Panc1 (cell line): ENCODE measurements at regions not wholly inside any gene's neighbourhood (a gene's known extent, or its start where the extent isn't known, plus 50 kb on each side); places are given as distances from the start of the nearest gene placed in this dataset.

ENCODE experiments used
- ATAC-seq: fragments of 200-7000 bp; cut with Tn5 transposase; 2 replicates; pipeline ENCODE4 v1.9.1; 2020; ENCODE audit warnings: mild to moderate bottlenecking, moderate library complexity
- BruUV-seq: library from RNA; stranded (reverse); fragments of 400-500 nt; replicated peaks from 2 replicates; lab custom pipeline; 2021; lab: Mats Ljungman, UMichigan
- CTCF ChIA-PET: fragments of 300-600 bp; sonication (Branson Sonifier 250); formaldehyde crosslinking; loops from one replicate; lab custom pipeline; 2022; ENCODE audit warnings: antibody characterized with exemption; lab: Charles Lee
- POLR2A ChIA-PET: fragments of 300-600 bp; sonication (Branson Sonifier 250); formaldehyde crosslinking; loops from one replicate; lab custom pipeline; 2022; ENCODE audit warnings: antibody characterized with exemption; lab: Charles Lee
- DNase-seq: peaks from one replicate; pipeline ENCODE4 v3.0.0-alpha.2; 2010; ENCODE audit warnings: low read depth, low spot score
- H3K27ac ChIP-seq: 2 replicates; pipeline ENCODE4 v1.5.1; 2011; ENCODE audit warnings: mild to moderate bottlenecking, low read length, inconsistent platforms
- H3K27me3 ChIP-seq: fragments of 200-500 bp; sonication (Bioruptor generic); 2 replicates; pipeline ENCODE4 v1.6.0; 2014; ENCODE audit warnings: low read length, inconsistent platforms; ENCODE audit not compliant: control insufficient read depth, insufficient read depth
- H3K36me3 ChIP-seq: fragments of 200-500 bp; sonication (Bioruptor generic); 2 replicates; pipeline ENCODE4 v1.5.1; 2014; ENCODE audit warnings: inconsistent platforms, mild to moderate bottlenecking, low read length, moderate library complexity; ENCODE audit not compliant: control insufficient read depth, insufficient read depth
- H3K4me1 ChIP-seq: 2 replicates; pipeline ENCODE4 v1.5.1; 2011; ENCODE audit warnings: inconsistent platforms, mild to moderate bottlenecking, low read length, moderate library complexity; ENCODE audit not compliant: control insufficient read depth, insufficient read depth
- H3K4me3 ChIP-seq, 2 experiments: 2 replicates each; pipeline ENCODE4 v1.5.1; 2011 to 2012; ENCODE audit warnings: low read depth in 2 of 2, low read length in 2 of 2, mild to moderate bottlenecking in 2 of 2, inconsistent platforms in 1 of 2, moderate library complexity in 1 of 2
- H3K9me3 ChIP-seq: fragments of 200-500 bp; sonication (Bioruptor generic); 2 replicates; pipeline ENCODE4 v1.5.1; 2014; ENCODE audit warnings: low read depth, mild to moderate bottlenecking, inconsistent platforms, low read length, moderate library complexity; ENCODE audit not compliant: control insufficient read depth, insufficient read depth
- POLR2AphosphoS5 ChIP-seq: IDR thresholded peaks from 2 replicates; pipeline ENCODE4 v1.6.1; 2012; ENCODE audit warnings: mild to moderate bottlenecking, low read depth, low read length, moderate library complexity
- REST ChIP-seq, 2 experiments: IDR thresholded peaks; 2 replicates each; pipeline ENCODE4 v1.6.1; 2011 to 2012; ENCODE audit warnings: low read depth in 2 of 2, control low read depth in 1 of 2, low read length in 1 of 2, mild to moderate bottlenecking in 1 of 2, moderate library complexity in 1 of 2; ENCODE audit not compliant: insufficient read depth in 1 of 2
- SIN3A ChIP-seq: IDR thresholded peaks from 2 replicates; pipeline ENCODE4 v1.6.1; 2012; ENCODE audit warnings: low read depth, mild to moderate bottlenecking, low read length, moderate library complexity, borderline replicate concordance; ENCODE audit not compliant: insufficient read depth
- TCF7L2 ChIP-seq: IDR thresholded peaks from 2 replicates; pipeline ENCODE4 v1.6.1; 2011; ENCODE audit warnings: mild to moderate bottlenecking, low read depth, low read length, inconsistent platforms
- in situ Hi-C: cut with HindIII; loops from 2 replicates; pipeline ENCODE4 v1.10.0; 2016; ENCODE audit warnings: low sequenced_read_pairs, low pct_unique_long_range_greater_than_20kb
- intact Hi-C: fragments of 100-400 bp; cut with micrococcal nuclease; formaldehyde crosslinking; loops from one replicate; pipeline ENCODE4 v1.10.0; 2022; ENCODE audit not compliant: unreplicated experiment
- TF ChIP-seq, protein P1 (sequence below): fragments of 450-650 bp; IDR thresholded peaks from 2 replicates; pipeline ENCODE4 v1.5.1; 2017; ENCODE audit warnings: mild to moderate bottlenecking

GRCh38 chr3:23062982-23063381 lies 140.1 kb upstream of the UBE2E2 start:
- Histone ChIP-seq H3K27ac (no peak overlapping the region), H3K4me1 (no peaks in the 10 kb centered on the region), H3K9me3 (no peaks in the 10 kb centered on the region), H3K27me3 (no peaks in the 10 kb centered on the region), H3K4me3 (no peak overlapping the region), H3K36me3 (no peaks in the 10 kb centered on the region)
- BruUV-seq, result no TSS peak
- no peak for ATAC-seq
- no peak for DNase-seq
- intact Hi-C loops (no loop called here), in situ Hi-C loops (no loop called here)
- CTCF ChIA-PET, result no interaction called here
- TF ChIP-seq POLR2AphosphoS5 (no peak), REST (IDR thresholded peaks at IDR 0.05; ENCODE audit: insufficient read depth in 1 of 2, low read depth in 2 of 2, low read length in 1 of 2) (no peak), SIN3A (no peak), TCF7L2 (no peak)
- TF ChIP-seq, protein P1, sequence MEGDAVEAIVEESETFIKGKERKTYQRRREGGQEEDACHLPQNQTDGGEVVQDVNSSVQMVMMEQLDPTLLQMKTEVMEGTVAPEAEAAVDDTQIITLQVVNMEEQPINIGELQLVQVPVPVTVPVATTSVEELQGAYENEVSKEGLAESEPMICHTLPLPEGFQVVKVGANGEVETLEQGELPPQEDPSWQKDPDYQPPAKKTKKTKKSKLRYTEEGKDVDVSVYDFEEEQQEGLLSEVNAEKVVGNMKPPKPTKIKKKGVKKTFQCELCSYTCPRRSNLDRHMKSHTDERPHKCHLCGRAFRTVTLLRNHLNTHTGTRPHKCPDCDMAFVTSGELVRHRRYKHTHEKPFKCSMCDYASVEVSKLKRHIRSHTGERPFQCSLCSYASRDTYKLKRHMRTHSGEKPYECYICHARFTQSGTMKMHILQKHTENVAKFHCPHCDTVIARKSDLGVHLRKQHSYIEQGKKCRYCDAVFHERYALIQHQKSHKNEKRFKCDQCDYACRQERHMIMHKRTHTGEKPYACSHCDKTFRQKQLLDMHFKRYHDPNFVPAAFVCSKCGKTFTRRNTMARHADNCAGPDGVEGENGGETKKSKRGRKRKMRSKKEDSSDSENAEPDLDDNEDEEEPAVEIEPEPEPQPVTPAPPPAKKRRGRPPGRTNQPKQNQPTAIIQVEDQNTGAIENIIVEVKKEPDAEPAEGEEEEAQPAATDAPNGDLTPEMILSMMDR, result no peak
- POLR2A ChIA-PET, result no interaction called here

- ATAC-seq (no peak), DNase-seq (no peak)
- Histone ChIP-seq H3K27ac (no peak overlapping the region), H3K36me3 (no peaks in the 10 kb centered on the region), H3K4me3 (no peak overlapping the region), H3K4me1 (no peaks in the 10 kb centered on the region), H3K27me3 (no peaks in the 10 kb centered on the region), H3K9me3 (no peaks in the 10 kb centered on the region)
- in situ Hi-C loops (no loop called here), intact Hi-C loops (no loop called here)
- no TSS peak for BruUV-seq
- ChIA-PET POLR2A (no interaction called here), CTCF (no interaction called here)
- TF ChIP-seq REST (IDR thresholded peaks at IDR 0.05; ENCODE audit: insufficient read depth in 1 of 2, low read depth in 2 of 2, low read length in 1 of 2), result no peak
- TF ChIP-seq POLR2AphosphoS5, result no peak
- no peak for TF ChIP-seq TCF7L2
- TF ChIP-seq SIN3A, result no peak
- TF ChIP-seq, protein P1, result no peak
Observed at GRCh38 chr3:23067116-23067515, 136.0 kb upstream of the UBE2E2 start.
